Activated CD4-positive, alpha-beta memory T cell treated with anti-CD3 and anti-CD28 coated beads for 36 hours (primary cell): ENCODE measurements at regions not wholly inside any gene's neighbourhood (a gene's known extent, or its start where the extent isn't known, plus 50 kb on each side); places are given as distances from the start of the nearest gene placed in this dataset.
"Not testable (repeated sequence)": the region's sequence is repeated elsewhere in the genome, so short reads cannot be mapped to it uniquely, and the experiment has no call there.

ENCODE experiments used
- CTCF ChIA-PET: fragments of 350-600 bp; sonication (Branson Sonifier 250); formaldehyde crosslinking; loops from one replicate; lab custom pipeline; 2021; ENCODE audit warnings: antibody characterized with exemption, inconsistent platforms; lab: Charles Lee
- POLR2A ChIA-PET: fragments of 350-600 bp; sonication (Branson Sonifier 250); formaldehyde crosslinking; loops from one replicate; lab custom pipeline; 2021; ENCODE audit warnings: antibody characterized with exemption; lab: Charles Lee
- DNase-seq: peaks from one replicate; pipeline ENCODE4 v3.0.0-alpha.2; 2020
- H3K27ac Mint-ChIP-seq: one replicate; pipeline ENCODE4 v1.8.0; 2021; ENCODE audit warnings: mixed read lengths
- H3K27me3 Mint-ChIP-seq: one replicate; pipeline ENCODE4 v1.8.0; 2021; ENCODE audit warnings: mixed read lengths
- H3K36me3 Mint-ChIP-seq: one replicate; pipeline ENCODE4 v1.8.0; 2021; ENCODE audit warnings: mixed read lengths
- H3K4me1 Mint-ChIP-seq: one replicate; pipeline ENCODE4 v1.8.0; 2021; ENCODE audit warnings: low read depth, mixed read lengths
- H3K4me3 Mint-ChIP-seq: one replicate; pipeline ENCODE4 v1.8.0; 2021; ENCODE audit warnings: mild to moderate bottlenecking, mixed read lengths
- H3K9me3 Mint-ChIP-seq: one replicate; pipeline ENCODE4 v1.8.0; 2021; ENCODE audit warnings: mixed read lengths
- intact Hi-C: fragments of 100-400 bp; cut with micrococcal nuclease; formaldehyde crosslinking; loops from one replicate; pipeline ENCODE4 v1.15.1; 2023

DNA sequence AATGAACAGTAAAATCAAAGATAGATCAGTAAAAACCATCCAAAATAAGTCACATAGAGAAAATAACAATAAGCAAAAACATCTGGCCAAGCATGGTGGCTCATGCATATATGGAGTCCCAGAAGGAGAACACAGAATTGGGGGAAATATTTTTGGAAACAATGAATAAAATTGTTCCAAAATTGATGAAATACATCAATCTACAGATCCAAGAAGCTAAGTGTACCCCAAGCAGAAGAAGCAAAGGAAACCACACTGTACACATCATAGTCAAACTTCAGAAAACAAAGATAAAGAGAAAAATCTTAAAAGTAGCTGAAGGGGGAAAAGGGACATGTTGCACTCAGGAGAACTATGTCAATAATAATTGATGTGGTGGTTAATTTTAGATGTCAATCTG lies 80.4 kb upstream of the RMP24 start:
- H3K36me3 Mint-ChIP-seq: no peaks in the 10 kb centered on the region
- no peak overlapping the region for H3K27ac Mint-ChIP-seq
- no peak overlapping the region for H3K4me3 Mint-ChIP-seq
- H3K27me3 Mint-ChIP-seq: peaks cover 3% of the 10 kb centered on the region
- peaks cover 8% of the 10 kb centered on the region for H3K9me3 Mint-ChIP-seq
- POLR2A ChIA-PET: no interaction called here
- intact Hi-C loops: no loop called here
- no peaks in the 10 kb centered on the region for H3K4me1 Mint-ChIP-seq
- CTCF ChIA-PET: no interaction called here
- DNase-seq: no peak

DNA sequence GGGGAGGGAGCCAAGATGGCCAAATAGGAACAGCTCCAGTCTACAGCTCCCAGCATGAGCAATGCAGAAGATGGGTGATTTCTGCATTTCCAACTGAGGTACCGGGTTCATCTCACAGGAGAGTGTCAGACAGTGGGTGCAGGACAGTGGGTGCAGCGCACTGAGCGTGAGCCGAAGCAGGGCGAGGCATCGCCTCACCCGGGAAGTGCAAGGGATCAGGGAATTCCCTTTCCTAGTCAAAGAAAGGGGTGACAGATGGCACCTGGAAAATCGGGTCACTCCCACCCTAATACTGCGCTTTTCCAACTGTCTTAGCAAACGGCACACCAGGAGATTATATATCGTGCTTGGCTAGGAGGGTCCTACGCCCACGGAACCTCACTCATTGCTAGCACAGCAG lies 75.0 kb upstream of the RMP24 start:
- H3K27ac Mint-ChIP-seq, H3K27me3 Mint-ChIP-seq, H3K9me3 Mint-ChIP-seq, H3K36me3 Mint-ChIP-seq, DNase-seq, POLR2A ChIA-PET, CTCF ChIA-PET, H3K4me3 Mint-ChIP-seq, H3K4me1 Mint-ChIP-seq, intact Hi-C loops: not testable (repeated sequence)

DNA sequence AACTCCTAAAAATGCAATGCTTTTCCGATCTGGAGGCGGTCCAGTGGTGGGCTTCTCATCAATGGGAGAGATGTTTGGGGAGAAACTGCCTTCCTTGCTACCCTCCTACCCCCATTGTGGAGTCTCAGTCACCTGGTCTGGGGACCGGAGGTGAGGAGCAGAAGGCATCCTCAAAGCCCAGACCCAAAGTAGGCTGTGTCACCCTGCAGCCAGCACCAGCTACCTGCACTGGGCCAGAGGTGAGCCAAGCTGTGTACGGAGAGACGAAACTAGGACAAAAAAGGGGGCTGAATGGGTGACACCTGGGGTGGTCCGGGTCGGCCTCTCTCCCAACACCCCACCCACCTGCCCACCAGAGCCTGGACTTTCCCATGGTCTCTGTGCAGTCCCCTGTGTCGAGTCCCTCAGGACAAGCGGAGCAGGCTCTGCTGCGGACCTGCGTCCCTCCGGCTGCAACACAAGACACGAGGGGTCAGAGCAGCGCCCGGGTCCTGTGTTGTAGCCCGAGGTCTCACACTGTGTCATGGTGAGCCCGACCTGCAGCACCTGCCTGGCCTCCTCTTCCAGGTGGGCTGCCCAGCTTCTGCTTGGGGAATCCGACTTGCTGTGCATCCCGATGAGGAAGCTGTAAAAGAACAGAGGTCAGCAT lies 68.0 kb upstream of the RMP24 start:
- no peaks in the 10 kb centered on the region for H3K4me1 Mint-ChIP-seq
- POLR2A ChIA-PET: no interaction called here

DNA sequence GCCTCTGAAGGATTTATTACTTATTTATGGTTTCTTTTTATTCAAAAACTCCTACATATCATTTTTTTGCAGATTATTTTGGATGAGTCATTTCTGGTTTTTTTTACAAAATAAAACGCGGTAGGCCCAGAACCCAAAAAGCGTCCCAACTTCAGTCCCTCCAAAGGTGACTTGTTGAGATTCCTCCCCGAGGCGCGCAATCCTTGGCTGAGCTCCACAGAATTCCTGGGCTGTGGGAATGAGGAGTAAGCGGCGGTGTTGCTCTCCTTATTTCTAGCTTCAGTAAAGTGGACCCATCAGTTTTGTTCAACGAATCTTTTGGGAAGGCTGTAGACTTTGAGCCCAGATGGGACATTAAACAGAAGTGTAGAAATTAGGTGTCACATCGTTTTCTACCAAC lies 67.0 kb upstream of the RMP24 start:
- peaks cover 3% of the 10 kb centered on the region for H3K9me3 Mint-ChIP-seq
- POLR2A ChIA-PET: no interaction called here
- no peak overlapping the region for H3K27ac Mint-ChIP-seq
- DNase-seq: no peak
- intact Hi-C loops: no loop called here
- CTCF ChIA-PET: no interaction called here
- peaks cover 3% of the 10 kb centered on the region for H3K27me3 Mint-ChIP-seq
- no peaks in the 10 kb centered on the region for H3K4me1 Mint-ChIP-seq
- H3K4me3 Mint-ChIP-seq: no peak overlapping the region
- H3K36me3 Mint-ChIP-seq: no peaks in the 10 kb centered on the region

More for the DNA sequence above, 68.0 kb upstream of the RMP24 start:
- CTCF ChIA-PET: interaction anchor here (0.6 kb wide), 1 partner anchor 676 kb away, joined by 4 read pairs; no protein-coding TSS in a partner anchor
- intact Hi-C loops: no loop called here
- no peak overlapping the region for H3K4me3 Mint-ChIP-seq
- DNase-seq: no peak
- H3K9me3 Mint-ChIP-seq: peaks cover 3% of the 10 kb centered on the region
- H3K27ac Mint-ChIP-seq: no peak overlapping the region
- H3K27me3 Mint-ChIP-seq: peaks cover 4% of the 10 kb centered on the region
- no peaks in the 10 kb centered on the region for H3K36me3 Mint-ChIP-seq

DNA sequence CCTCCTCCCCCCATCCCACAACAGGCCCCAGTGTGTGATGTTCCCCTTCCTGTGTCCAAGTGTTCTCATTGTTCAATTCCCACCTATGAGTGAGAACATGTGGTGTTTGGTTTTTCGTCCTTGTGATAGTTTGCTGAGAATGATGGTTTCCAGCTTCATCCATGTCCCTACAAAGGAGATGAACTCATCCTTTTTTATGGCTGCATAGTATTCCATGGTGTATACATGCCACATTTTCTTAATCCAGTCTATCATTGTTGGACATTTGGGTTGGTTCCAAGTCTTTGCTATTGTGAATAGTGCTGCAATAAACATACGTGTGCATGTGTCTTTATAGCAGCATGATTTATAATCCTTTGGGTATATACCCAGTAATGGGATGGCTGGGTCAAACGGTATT lies 66.2 kb upstream of the RMP24 start:
- intact Hi-C loops, H3K36me3 Mint-ChIP-seq, CTCF ChIA-PET, DNase-seq, H3K9me3 Mint-ChIP-seq, H3K27me3 Mint-ChIP-seq, H3K4me3 Mint-ChIP-seq, H3K27ac Mint-ChIP-seq, POLR2A ChIA-PET, H3K4me1 Mint-ChIP-seq: not testable (repeated sequence)

DNA sequence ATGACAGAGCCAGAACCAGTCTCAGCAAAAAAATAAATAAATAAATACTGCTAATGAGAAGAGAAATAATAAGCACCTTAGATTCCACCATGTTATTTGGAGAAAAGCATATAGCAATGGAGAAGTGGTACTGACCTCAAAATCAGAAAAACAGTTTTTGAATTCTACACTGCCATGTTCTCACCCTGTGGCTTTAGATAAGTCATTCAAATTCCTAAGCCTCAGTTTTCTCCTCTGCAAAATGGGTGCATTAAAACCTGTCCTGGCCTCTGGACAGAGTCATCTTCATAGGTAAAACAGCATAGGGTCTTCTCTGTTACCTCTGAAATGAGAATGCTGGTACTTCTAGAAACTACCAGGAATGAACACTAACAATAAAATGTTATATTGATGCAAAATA lies 62.2 kb upstream of the RMP24 start:
- ChIA-PET CTCF (no interaction called here), POLR2A (no interaction called here)
- Mint-ChIP-seq H3K27me3 (peaks cover 5% of the 10 kb centered on the region), H3K36me3 (no peaks in the 10 kb centered on the region), H3K4me3 (no peak overlapping the region), H3K27ac (no peak overlapping the region), H3K4me1 (no peaks in the 10 kb centered on the region), H3K9me3 (no peaks in the 10 kb centered on the region)
- no peak for DNase-seq
- intact Hi-C loops: no loop called here

DNA sequence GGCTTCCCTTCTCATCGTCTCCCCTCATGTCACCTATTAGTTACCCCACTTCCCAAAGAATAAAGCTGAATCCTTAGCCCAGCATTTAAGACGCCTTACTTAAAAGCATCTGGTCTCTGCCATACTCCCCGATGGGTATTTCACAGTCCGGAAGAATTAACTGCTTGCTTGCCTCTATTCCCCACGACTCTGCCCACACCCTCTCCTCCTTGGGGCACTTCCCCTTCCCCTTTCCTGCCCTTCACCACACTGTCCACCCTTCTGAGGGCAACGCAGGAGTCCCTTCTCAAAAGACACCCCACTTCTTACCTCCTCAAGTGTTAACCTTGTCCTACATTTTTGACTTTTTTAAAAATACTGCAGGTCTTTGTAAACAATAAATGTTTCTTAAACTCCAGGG lies 60.1 kb upstream of the RMP24 start:
- Mint-ChIP-seq H3K4me3 (no peak overlapping the region), H3K4me1 (no peaks in the 10 kb centered on the region), H3K27ac (no peak overlapping the region), H3K36me3 (no peaks in the 10 kb centered on the region), H3K9me3 (no peaks in the 10 kb centered on the region), H3K27me3 (peaks cover 9% of the 10 kb centered on the region)
- no peak for DNase-seq
- ChIA-PET POLR2A (no interaction called here), CTCF (no interaction called here)
- intact Hi-C loops: no loop called here

DNA sequence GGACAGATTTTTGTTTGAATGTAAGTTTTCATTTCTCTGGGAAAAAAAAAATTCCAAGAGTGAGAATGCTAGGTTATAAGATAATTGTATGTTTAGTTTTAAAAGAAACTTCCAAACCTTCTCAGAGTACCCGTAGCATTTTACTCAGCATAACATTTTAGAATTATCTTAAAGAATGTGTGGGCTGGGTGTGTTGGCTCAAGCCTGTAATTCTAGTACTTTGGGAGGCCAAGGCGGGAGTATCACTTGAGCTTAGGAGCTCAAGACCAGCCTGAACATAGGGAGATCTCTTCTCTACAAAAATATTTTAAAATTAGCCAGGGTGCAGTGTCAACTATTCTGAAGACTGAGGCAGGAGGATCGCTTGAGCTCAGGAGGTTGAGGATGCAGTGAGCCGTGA lies 57.4 kb upstream of the RMP24 start:
- no peaks in the 10 kb centered on the region for H3K36me3 Mint-ChIP-seq
- H3K27ac Mint-ChIP-seq: no peak overlapping the region
- H3K4me3 Mint-ChIP-seq: no peak overlapping the region
- intact Hi-C loops: no loop called here
- DNase-seq: no peak
- peaks cover 13% of the 10 kb centered on the region for H3K27me3 Mint-ChIP-seq
- no peaks in the 10 kb centered on the region for H3K9me3 Mint-ChIP-seq
- H3K4me1 Mint-ChIP-seq: no peaks in the 10 kb centered on the region
- CTCF ChIA-PET: no interaction called here
- POLR2A ChIA-PET: no interaction called here

DNA sequence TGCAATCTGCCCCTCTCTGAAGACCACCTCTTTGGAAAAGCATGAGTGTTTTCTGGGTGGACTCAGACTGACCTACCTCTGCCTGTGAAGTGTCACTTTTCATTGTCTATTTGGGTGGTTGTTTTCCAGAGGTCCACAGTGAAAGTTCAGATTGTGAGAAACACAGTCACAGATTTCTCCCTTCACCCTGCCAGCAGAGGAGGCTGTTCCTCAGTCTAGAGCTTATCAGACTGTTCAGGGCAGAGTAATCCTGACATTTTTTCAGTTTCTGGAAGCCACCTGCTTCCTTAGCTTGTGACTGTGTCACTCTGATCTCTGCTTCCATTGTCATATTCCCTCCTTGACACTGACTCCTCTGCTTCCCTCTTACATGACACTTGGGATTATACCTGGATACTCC lies 55.4 kb upstream of the RMP24 start:
- Mint-ChIP-seq H3K4me1 (no peaks in the 10 kb centered on the region), H3K9me3 (no peaks in the 10 kb centered on the region), H3K36me3 (no peaks in the 10 kb centered on the region), H3K27ac (no peak overlapping the region), H3K27me3 (peaks cover 15% of the 10 kb centered on the region), H3K4me3 (no peak overlapping the region)
- ChIA-PET POLR2A (no interaction called here), CTCF (no interaction called here)
- intact Hi-C loops: no loop called here
- no peak for DNase-seq

DNA sequence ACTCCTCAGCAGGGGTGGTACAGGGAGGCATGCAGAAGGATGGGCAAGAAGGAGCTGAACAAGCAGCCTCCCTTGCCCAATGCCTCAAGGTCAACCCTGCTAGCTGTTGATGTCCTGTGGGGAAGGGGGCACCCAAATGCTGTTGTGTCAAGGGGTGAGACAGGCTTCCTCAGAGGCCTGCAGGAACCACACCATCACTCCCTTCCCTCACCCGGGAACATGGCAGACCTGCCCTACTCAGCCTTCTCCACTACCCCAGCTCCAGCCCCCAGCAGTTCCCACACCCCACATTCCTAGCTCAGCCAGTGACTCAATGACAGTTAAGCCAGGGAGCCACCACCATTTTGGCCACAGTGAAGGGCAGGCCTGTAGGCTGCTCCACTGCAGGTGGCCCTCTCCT lies 53.9 kb upstream of the RMP24 start:
- no peak overlapping the region for H3K27ac Mint-ChIP-seq
- no peak overlapping the region for H3K4me3 Mint-ChIP-seq
- H3K9me3 Mint-ChIP-seq: no peaks in the 10 kb centered on the region
- H3K36me3 Mint-ChIP-seq: no peaks in the 10 kb centered on the region
- intact Hi-C loops: no loop called here
- ChIA-PET CTCF (no interaction called here), POLR2A (no interaction called here)
- H3K27me3 Mint-ChIP-seq: peaks cover 18% of the 10 kb centered on the region
- no peak for DNase-seq
- no peaks in the 10 kb centered on the region for H3K4me1 Mint-ChIP-seq

DNA sequence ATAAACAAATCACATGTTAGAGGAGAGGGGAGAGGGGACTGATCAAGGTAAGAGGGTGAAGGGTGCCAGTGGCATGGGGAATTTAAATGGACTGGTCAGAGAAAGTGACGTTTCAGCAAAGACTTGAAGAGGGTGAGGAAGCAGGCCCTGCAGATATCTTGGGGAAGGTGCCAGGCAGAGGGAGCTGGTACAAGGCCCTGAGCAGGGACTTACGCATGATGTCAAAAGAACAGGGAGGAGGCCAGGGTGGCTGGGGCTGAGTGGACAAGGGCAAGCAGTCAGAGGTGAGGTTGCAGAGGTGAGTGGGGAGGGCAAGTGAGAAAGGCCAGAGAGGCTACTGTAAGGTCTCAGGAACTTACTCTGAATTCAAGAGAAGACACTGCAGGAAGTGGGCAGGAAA lies 53.3 kb upstream of the RMP24 start:
- H3K36me3 Mint-ChIP-seq: no peaks in the 10 kb centered on the region
- DNase-seq: no peak
- CTCF ChIA-PET: no interaction called here
- intact Hi-C loops: no loop called here
- POLR2A ChIA-PET: no interaction called here
- H3K27ac Mint-ChIP-seq: no peak overlapping the region
- H3K27me3 Mint-ChIP-seq: peaks cover 18% of the 10 kb centered on the region
- H3K4me1 Mint-ChIP-seq: no peaks in the 10 kb centered on the region
- H3K4me3 Mint-ChIP-seq: no peak overlapping the region
- H3K9me3 Mint-ChIP-seq: no peaks in the 10 kb centered on the region

DNA sequence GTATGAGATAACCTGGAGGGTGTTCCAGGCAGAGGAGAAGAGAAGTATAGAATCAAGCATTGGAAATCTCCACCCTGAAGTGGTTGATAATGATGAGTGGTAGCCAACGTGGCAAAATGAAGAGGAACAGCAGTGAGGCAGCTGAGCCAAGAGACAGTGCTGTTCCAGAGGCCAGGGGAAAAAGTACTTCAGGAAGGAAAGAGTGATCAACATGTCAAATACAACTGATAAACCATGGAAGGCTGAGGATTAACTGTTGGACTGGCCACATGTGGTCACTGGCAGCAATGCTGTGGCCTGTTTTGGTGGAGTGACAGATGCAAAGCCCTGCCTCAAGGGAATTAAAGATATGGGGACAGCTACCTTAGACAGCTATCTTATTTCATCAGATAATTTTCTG lies 51.9 kb upstream of the RMP24 start:
- DNase-seq: no peak
- no peaks in the 10 kb centered on the region for H3K36me3 Mint-ChIP-seq
- H3K4me1 Mint-ChIP-seq: no peaks in the 10 kb centered on the region
- H3K27me3 Mint-ChIP-seq: peaks cover 14% of the 10 kb centered on the region
- no peak overlapping the region for H3K27ac Mint-ChIP-seq
- CTCF ChIA-PET: no interaction called here
- intact Hi-C loops: no loop called here
- POLR2A ChIA-PET: no interaction called here
- H3K9me3 Mint-ChIP-seq: no peaks in the 10 kb centered on the region
- H3K4me3 Mint-ChIP-seq: no peak overlapping the region
